Tibial nerve (tissue), 3 donors: ENCODE measurements at regions not wholly inside any gene's neighbourhood (a gene's known extent, or its start where the extent isn't known, plus 50 kb on each side); places are given as distances from the start of the nearest gene placed in this dataset.

Source experiments
- POLR2A ChIP-seq, 2 donors: fragments of 450-650 bp; IDR thresholded peaks; one replicate each; pipeline ENCODE4 v1.6.1; 2017; ENCODE audit warnings: antibody characterized with exemption in 2 of 2, mild to moderate bottlenecking in 2 of 2, moderate library complexity in 2 of 2
- TF ChIP-seq, protein P1 (sequence below), 5 experiments: fragments of 200-600 bp in 3 of 5; fragments of 450-650 bp in 2 of 5; sonication (generic) in 3 of 5; IDR thresholded peaks; one replicate each; pipeline ENCODE4 v1.5.1; 2016 to 2019; ENCODE audit warnings: antibody characterized with exemption in 5 of 5, mild to moderate bottlenecking in 3 of 5, moderate library complexity in 2 of 5

GRCh38 chr11:96595011-96595410 is 205.2 kb downstream of the JRKL start:
- TF ChIP-seq, protein P1, sequence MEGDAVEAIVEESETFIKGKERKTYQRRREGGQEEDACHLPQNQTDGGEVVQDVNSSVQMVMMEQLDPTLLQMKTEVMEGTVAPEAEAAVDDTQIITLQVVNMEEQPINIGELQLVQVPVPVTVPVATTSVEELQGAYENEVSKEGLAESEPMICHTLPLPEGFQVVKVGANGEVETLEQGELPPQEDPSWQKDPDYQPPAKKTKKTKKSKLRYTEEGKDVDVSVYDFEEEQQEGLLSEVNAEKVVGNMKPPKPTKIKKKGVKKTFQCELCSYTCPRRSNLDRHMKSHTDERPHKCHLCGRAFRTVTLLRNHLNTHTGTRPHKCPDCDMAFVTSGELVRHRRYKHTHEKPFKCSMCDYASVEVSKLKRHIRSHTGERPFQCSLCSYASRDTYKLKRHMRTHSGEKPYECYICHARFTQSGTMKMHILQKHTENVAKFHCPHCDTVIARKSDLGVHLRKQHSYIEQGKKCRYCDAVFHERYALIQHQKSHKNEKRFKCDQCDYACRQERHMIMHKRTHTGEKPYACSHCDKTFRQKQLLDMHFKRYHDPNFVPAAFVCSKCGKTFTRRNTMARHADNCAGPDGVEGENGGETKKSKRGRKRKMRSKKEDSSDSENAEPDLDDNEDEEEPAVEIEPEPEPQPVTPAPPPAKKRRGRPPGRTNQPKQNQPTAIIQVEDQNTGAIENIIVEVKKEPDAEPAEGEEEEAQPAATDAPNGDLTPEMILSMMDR (IDR thresholded peaks at IDR 0.05): no peak
- TF ChIP-seq POLR2A (IDR thresholded peaks at IDR 0.05): no peak
